ENCODE measurements at regions not wholly inside any gene's neighbourhood (a gene's known extent, or its start where the extent isn't known, plus 50 kb on each side); places are given as distances from the start of the nearest gene placed in this dataset.

DNA sequence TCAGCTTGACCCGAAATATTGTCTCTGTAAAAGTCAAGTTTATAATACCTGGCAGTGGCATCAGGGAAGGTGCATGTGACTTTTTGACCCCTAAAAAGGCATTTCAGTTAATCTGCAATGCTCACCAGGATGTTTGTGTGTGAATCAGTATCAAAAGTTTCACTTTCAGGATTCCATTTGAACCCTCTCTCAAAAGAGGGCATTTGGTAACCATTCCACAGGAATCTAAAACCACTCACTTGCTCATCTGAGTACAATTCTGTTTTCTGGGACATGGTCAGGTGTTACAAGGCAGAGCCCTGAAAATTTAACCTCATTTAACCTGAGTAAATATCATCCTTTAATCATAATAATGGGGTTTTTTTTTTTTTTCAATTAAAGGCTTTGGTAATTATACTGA, 77.9 kb upstream of the KLF7 start:
- TF ChIP-seq, protein P1, sequence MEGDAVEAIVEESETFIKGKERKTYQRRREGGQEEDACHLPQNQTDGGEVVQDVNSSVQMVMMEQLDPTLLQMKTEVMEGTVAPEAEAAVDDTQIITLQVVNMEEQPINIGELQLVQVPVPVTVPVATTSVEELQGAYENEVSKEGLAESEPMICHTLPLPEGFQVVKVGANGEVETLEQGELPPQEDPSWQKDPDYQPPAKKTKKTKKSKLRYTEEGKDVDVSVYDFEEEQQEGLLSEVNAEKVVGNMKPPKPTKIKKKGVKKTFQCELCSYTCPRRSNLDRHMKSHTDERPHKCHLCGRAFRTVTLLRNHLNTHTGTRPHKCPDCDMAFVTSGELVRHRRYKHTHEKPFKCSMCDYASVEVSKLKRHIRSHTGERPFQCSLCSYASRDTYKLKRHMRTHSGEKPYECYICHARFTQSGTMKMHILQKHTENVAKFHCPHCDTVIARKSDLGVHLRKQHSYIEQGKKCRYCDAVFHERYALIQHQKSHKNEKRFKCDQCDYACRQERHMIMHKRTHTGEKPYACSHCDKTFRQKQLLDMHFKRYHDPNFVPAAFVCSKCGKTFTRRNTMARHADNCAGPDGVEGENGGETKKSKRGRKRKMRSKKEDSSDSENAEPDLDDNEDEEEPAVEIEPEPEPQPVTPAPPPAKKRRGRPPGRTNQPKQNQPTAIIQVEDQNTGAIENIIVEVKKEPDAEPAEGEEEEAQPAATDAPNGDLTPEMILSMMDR (IDR thresholded peaks at IDR 0.05) = no peak
- TF ChIP-seq TCF12 (IDR thresholded peaks at IDR 0.05) (no peak), POLR2AphosphoS5 (IDR thresholded peaks at IDR 0.05; ENCODE audit: low read depth, low read length) (no peak), JUND (IDR thresholded peaks at IDR 0.05) (no peak), FOXJ3 (CRISPR knock-in tag; IDR thresholded peaks at IDR 0.05) (no peak), SMC3 (IDR thresholded peaks at IDR 0.05; ENCODE audit: low read depth, low read length) (no peak), FOSL2 (IDR thresholded peaks at IDR 0.05; ENCODE audit: borderline replicate concordance, low read depth) (no peak), CHD2 (IDR thresholded peaks at IDR 0.05; ENCODE audit: low read length, partially characterized antibody) (no peak), FOXM1 (IDR thresholded peaks at IDR 0.05; ENCODE audit: low read depth) (no peak), EP300 (IDR thresholded peaks at IDR 0.05; ENCODE audit: borderline replicate concordance in 1 of 2, low read depth in 1 of 2, low read length in 1 of 2) (no peak), GABPA (IDR thresholded peaks at IDR 0.05; ENCODE audit: low read depth) (no peak), TEAD4 (IDR thresholded peaks at IDR 0.05; ENCODE audit: borderline replicate concordance, insufficient read depth) (no peak), MEF2A (IDR thresholded peaks at IDR 0.05; ENCODE audit: borderline replicate concordance, low read depth) (no peak), RAD21 (IDR thresholded peaks at IDR 0.05; ENCODE audit: low read length) (no peak), YY1 (IDR thresholded peaks at IDR 0.05; ENCODE audit: low read depth) (no peak), MXI1 (IDR thresholded peaks at IDR 0.05; ENCODE audit: low read depth, low read length) (no peak), EZH2phosphoT487 (IDR thresholded peaks at IDR 0.05; ENCODE audit: borderline replicate concordance, low read depth) (no peak)
- TF ChIP-seq, protein P2, sequence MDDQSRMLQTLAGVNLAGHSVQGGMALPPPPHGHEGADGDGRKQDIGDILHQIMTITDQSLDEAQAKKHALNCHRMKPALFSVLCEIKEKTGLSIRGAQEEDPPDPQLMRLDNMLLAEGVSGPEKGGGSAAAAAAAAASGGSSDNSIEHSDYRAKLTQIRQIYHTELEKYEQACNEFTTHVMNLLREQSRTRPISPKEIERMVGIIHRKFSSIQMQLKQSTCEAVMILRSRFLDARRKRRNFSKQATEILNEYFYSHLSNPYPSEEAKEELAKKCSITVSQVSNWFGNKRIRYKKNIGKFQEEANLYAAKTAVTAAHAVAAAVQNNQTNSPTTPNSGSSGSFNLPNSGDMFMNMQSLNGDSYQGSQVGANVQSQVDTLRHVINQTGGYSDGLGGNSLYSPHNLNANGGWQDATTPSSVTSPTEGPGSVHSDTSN (IDR thresholded peaks at IDR 0.05) = no peak
- TF ChIP-seq, protein P3, sequence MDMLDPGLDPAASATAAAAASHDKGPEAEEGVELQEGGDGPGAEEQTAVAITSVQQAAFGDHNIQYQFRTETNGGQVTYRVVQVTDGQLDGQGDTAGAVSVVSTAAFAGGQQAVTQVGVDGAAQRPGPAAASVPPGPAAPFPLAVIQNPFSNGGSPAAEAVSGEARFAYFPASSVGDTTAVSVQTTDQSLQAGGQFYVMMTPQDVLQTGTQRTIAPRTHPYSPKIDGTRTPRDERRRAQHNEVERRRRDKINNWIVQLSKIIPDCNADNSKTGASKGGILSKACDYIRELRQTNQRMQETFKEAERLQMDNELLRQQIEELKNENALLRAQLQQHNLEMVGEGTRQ (IDR thresholded peaks at IDR 0.05; ENCODE audit: borderline replicate concordance, low read depth, low read length) = no peak
- TF ChIP-seq, protein P4, sequence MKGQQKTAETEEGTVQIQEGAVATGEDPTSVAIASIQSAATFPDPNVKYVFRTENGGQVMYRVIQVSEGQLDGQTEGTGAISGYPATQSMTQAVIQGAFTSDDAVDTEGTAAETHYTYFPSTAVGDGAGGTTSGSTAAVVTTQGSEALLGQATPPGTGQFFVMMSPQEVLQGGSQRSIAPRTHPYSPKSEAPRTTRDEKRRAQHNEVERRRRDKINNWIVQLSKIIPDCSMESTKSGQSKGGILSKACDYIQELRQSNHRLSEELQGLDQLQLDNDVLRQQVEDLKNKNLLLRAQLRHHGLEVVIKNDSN (IDR thresholded peaks at IDR 0.05; ENCODE audit: borderline replicate concordance, low read depth) = no peak
- Histone ChIP-seq H3F3A (replicated peaks; ENCODE audit: insufficient read depth) (peaks cover 21% of the 10 kb centered on the region), H3K27ac (ENCODE audit: low read depth in 2 of 2, low read length in 1 of 2) (no peak overlapping the region), H3K9ac (no peak overlapping the region), H3K4me2 (no peak overlapping the region), H3K9me3 (no peaks in the 10 kb centered on the region), H4K20me1 (ENCODE audit: insufficient read depth) (no peaks in the 10 kb centered on the region), H3K36me3 (replicated peaks in 1 of 2; ENCODE audit: control insufficient read depth in 1 of 2, insufficient read depth in 2 of 2, low read length in 1 of 2) (no peaks in the 10 kb centered on the region), H3K9me2 (no peaks in the 10 kb centered on the region), H3K79me2 (ENCODE audit: insufficient read depth) (peaks cover 7% of the 10 kb centered on the region; the same call in 1 of the 2 replicates), H3K4me3 (ENCODE audit: low read depth in 2 of 2, low read length in 1 of 2) (no peak overlapping the region), H3K27me3 (ENCODE audit: insufficient read depth) (no peaks in the 10 kb centered on the region), H3K4me1 (ENCODE audit: control insufficient read depth in 1 of 2, insufficient read depth in 2 of 2, low read depth in 1 of 2, low read length in 1 of 2) (peaks cover 4 to 10% of the 10 kb centered on the region in 2 experiments; a peak in 3 of 4 replicates), H2AFZ (ENCODE audit: low read depth) (no peak overlapping the region)
- WGBS (ENCODE audit: low lambda C conversion rate) = 100% methylated on average over 1 of the region's 1 CpG
- no peak for DNase-seq
- POLR2A ChIA-PET = no interaction called here
- CTCF ChIA-PET = no interaction called here
